ENCODE measurements at regions not wholly inside any gene's neighbourhood (a gene's known extent, or its start where the extent isn't known, plus 50 kb on each side); places are given as distances from the start of the nearest gene placed in this dataset.

GRCh38 chr7:114295522-114295921, 119.1 kb upstream of the FOXP2 start:
- Histone ChIP-seq H3K4me3 (ENCODE audit: control insufficient read depth in 2 of 3, extremely low read depth in 1 of 3, insufficient read depth in 2 of 3, low read depth in 1 of 3, low read length in 3 of 3) (no peak overlapping the region), H2AFZ (ENCODE audit: control insufficient read depth, low read length) (no peak overlapping the region), H3K27ac (ENCODE audit: control insufficient read depth, insufficient read depth, low read length) (no peak overlapping the region), H4K20me1 (ENCODE audit: control insufficient read depth, extremely low read depth, insufficient read depth, low read length) (no peaks in the 10 kb centered on the region), H3K36me3 (ENCODE audit: control insufficient read depth in 2 of 2, extremely low read depth in 1 of 2, insufficient read depth in 2 of 2, low read length in 2 of 2) (no peaks in the 10 kb centered on the region), H3K79me2 (ENCODE audit: control insufficient read depth, insufficient read depth, low read length) (no peaks in the 10 kb centered on the region), H3K4me1 (ENCODE audit: control insufficient read depth, extremely low read depth, insufficient read depth, low read length) (peaks cover 11% of the 10 kb centered on the region), H3K9me3 (ENCODE audit: control insufficient read depth, low read depth, low read length) (no peaks in the 10 kb centered on the region), H3K9ac (ENCODE audit: control insufficient read depth, extremely low read depth, insufficient read depth, low read length) (no peak overlapping the region), H3K27me3 (ENCODE audit: control insufficient read depth, extremely low read depth, insufficient read depth, low read length) (no peaks in the 10 kb centered on the region), H3K4me2 (ENCODE audit: control insufficient read depth, extremely low read depth, insufficient read depth, low read depth, low read length) (no peak overlapping the region), H3K9me1 (ENCODE audit: control insufficient read depth, extremely low read depth, insufficient read depth, low read length) (no peaks in the 10 kb centered on the region)
- TF ChIP-seq EZH2 (IDR thresholded peaks at IDR 0.05; ENCODE audit: low read length) (no peak), CTCF (optimal IDR thresholded peaks at IDR 0.05 in 1 of 3, IDR thresholded peaks at IDR 0.05 in 1 of 3, conservative IDR thresholded peaks at IDR 0.05 in 1 of 3; ENCODE audit: extremely low read depth in 1 of 3, insufficient read depth in 2 of 3, low read length in 3 of 3) (no peak)
- DNase-seq (ENCODE audit: low read depth, low spot score), result no peak
- dilution Hi-C loops (cut with MboI; ENCODE audit: extremely low pct_ligation_motif_present, low sequenced_read_pairs), result no loop called here
- FAIRE-seq, result no peak

- no peak for TF ChIP-seq EZH2 (IDR thresholded peaks at IDR 0.05; ENCODE audit: low read length)
- no peak for TF ChIP-seq CTCF (optimal IDR thresholded peaks at IDR 0.05 in 1 of 3, IDR thresholded peaks at IDR 0.05 in 1 of 3, conservative IDR thresholded peaks at IDR 0.05 in 1 of 3; ENCODE audit: extremely low read depth in 1 of 3, insufficient read depth in 2 of 3, low read length in 3 of 3)
- no peak overlapping the region for H3K9ac ChIP-seq (ENCODE audit: control insufficient read depth, extremely low read depth, insufficient read depth, low read length)
- no peak for FAIRE-seq
Observed at GRCh38 chr7:114294036-114294435, 120.6 kb upstream of the FOXP2 start.

More at GRCh38 chr7:114294036-114294435, 120.6 kb upstream of the FOXP2 start:
- Histone ChIP-seq H3K4me2 (ENCODE audit: control insufficient read depth, extremely low read depth, insufficient read depth, low read depth, low read length) (no peak overlapping the region), H3K36me3 (ENCODE audit: control insufficient read depth in 2 of 2, extremely low read depth in 1 of 2, insufficient read depth in 2 of 2, low read length in 2 of 2) (no peaks in the 10 kb centered on the region), H4K20me1 (ENCODE audit: control insufficient read depth, extremely low read depth, insufficient read depth, low read length) (no peaks in the 10 kb centered on the region), H2AFZ (ENCODE audit: control insufficient read depth, low read length) (no peak overlapping the region), H3K4me3 (ENCODE audit: control insufficient read depth in 2 of 3, extremely low read depth in 1 of 3, insufficient read depth in 2 of 3, low read depth in 1 of 3, low read length in 3 of 3) (no peak overlapping the region), H3K4me1 (ENCODE audit: control insufficient read depth, extremely low read depth, insufficient read depth, low read length) (peaks cover 11% of the 10 kb centered on the region), H3K27ac (ENCODE audit: control insufficient read depth, insufficient read depth, low read length) (no peak overlapping the region), H3K79me2 (ENCODE audit: control insufficient read depth, insufficient read depth, low read length) (no peaks in the 10 kb centered on the region), H3K27me3 (ENCODE audit: control insufficient read depth, extremely low read depth, insufficient read depth, low read length) (no peaks in the 10 kb centered on the region), H3K9me3 (ENCODE audit: control insufficient read depth, low read depth, low read length) (no peaks in the 10 kb centered on the region), H3K9me1 (ENCODE audit: control insufficient read depth, extremely low read depth, insufficient read depth, low read length) (no peaks in the 10 kb centered on the region)
- no peak for DNase-seq (ENCODE audit: low read depth, low spot score)
- dilution Hi-C loops (cut with MboI; ENCODE audit: extremely low pct_ligation_motif_present, low sequenced_read_pairs), result no loop called here

Measured in keratinocyte (primary cell).